OCI-M1 (cell line): ENCODE measurements at regions not wholly inside any gene's neighbourhood (a gene's known extent, or its start where the extent isn't known, plus 50 kb on each side); places are given as distances from the start of the nearest gene placed in this dataset.
"Not testable (repeated sequence)": the region's sequence is repeated elsewhere in the genome, so short reads cannot be mapped to it uniquely, and the experiment has no call there.

Experiments
- DNase-seq: peaks from one replicate; lab custom pipeline; 2025; lab: John Stamatoyannopoulos, UW

DNA sequence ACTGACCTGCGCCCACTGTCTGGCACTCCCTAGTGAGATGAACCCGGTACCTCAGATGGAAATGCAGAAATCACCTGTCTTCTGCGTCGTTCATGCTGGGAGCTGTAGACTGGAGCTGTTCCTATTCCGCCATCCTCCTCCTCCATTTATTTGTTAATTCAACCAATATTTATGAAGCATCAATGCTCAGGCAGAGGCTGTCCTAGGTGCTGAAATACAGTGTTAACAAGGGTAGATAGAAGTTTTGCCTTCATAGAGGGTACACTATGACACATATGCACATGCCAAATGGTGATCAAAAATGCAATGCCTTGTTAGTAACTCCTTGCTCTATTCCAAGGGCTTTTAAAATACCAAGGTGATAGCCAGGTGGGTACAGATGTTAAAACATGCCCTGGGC lies 166.0 kb upstream of the CCL2 start:
- DNase-seq = not testable (repeated sequence)

DNA sequence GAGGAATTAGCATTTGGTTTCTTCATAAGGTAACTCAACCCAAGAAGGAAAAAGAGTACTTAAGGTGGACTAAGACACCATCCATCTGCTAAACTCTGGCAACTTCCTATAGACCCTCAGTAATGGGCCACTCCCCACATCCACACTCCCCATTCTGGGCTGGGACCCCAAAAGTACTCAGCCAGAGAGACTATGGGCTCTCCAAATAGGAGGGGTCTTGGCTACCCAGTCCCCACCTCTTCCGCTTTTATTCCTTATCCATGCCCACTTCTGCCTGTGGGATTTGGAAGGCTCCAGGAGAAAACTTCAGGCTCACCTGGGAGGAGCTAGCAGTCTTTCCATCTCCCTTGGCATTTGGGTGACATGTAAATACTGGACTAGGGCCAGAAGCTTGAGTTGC lies 164.5 kb upstream of the CCL2 start:
- DNase-seq = no peak

DNA sequence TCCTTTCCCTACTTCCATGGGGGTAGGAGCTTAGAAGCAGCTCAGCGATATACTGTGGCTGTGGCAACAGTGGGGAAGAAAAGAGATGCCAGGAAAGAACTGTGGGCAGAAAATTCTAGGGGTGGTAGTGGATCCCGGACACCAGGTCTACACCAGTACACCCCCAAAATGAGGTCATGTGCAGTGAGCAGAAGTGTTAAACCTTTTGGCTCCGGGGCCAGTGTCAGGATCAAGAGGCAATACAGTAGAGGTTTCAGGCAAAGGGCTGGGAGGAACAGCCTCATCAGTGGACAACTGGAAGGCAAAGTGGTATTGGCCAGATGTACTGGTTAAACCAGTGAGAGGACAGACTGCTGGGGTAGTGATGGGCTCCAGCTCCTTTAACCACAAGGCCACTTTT lies 163.1 kb upstream of the CCL2 start:
- DNase-seq = no peak

DNA sequence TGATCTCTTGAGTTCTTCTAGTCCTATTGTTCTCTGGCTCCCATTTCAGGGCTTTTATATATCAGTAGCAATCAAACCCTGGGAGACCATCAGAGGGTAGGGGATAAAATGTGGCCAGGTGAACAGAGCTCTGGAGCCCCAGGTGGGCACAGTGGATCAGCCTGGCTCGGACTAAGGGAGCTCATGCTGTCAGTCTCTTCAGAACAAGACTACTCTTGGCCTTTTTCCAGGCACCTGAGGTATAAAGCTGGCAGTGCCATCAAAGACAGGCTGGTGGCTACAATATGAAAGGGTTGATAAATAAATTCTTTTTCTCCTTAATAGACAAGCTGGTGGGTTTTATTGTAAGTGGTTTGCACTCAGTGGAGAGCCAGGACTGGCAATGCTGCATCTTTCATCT lies 160.0 kb upstream of the CCL2 start:
- no peak for DNase-seq

DNA sequence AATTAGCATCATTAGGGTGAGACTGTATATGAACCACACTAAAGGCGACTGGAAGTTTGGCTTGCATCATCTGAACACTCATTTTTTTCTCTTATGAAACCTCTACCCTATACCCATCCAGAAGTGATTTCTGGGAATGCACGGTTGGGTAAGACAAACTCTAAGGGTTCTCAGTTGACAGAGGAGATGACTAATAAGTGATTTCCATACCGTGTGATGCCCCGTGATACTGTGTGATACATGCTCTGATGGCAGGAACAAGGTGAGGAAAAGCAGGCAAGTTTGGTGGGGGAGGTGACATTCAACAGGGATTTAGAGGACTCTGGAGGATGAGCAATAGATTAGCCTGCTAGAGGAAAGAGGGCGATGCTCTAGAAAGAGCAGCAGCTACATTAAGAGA lies 156.4 kb upstream of the CCL2 start:
- no peak for DNase-seq

DNA sequence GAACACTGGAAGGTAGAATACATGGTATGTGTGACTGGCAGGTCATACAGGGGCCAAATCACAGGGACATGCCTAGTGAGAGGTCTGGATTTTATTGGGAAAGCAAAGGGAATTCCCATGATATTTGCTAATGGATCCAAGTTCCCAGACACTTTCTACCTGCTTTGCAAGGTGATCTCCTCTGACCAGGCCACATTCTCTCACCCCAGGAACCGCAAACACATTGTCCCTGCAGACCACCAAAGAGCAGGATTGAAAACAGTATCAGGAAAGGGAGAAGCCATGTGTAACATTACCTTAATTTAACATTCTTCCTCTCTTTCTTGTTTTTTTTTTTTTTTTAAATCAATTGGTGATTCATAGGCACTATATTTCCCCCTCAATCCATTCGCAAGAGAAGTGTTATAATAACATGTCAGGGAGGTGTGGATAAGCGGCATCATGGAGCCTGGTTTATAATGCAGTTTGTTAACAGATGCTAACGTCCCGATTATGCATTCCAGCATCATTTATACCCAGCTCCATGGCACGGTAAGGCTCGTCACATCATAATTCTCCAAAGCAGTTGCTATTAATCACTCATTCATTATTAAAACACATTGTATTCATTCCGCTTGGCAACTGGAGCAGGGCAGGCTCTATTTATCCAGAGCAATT lies 155.1 kb upstream of the CCL2 start:
- DNase-seq = no peak

DNA sequence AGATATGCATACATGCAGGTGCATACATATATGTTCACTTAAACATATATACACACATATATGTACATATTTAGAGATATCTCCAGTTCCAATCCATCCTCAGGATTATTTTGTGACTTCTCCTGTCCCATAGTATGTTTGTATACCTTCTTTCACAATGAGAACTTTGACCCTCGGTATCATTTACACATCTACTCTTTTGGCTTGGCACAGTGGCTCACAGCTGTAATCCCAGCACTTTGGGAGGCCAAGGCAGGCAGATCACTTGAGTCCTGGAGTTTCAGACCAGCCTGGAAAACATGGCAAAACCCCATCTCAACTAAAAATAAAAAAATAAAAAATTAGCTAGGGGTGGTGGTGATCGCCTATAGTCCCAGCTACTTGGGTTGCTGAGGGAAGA lies 148.1 kb upstream of the CCL2 start:
- DNase-seq = no peak

DNA sequence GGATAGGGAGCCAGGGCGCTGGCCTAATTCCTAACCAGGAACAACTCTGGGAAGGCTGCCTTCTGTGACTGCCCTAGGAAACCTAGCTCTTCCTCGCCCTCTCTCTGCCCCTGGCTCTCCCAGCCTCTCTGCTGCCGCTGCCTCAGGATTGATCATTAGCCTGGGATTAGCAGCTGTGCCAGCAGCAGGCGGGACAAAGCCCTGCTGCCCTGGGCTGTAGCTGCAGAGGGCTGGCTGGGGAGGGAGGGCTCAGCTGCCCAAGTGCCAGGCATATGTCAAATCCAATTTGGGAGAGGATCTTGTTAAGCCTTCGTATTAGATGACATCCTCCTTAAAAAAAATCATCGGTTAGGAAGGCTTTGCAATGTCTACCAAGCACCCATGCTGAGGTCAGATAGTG lies 144.8 kb upstream of the CCL2 start:
- DNase-seq = no peak

DNA sequence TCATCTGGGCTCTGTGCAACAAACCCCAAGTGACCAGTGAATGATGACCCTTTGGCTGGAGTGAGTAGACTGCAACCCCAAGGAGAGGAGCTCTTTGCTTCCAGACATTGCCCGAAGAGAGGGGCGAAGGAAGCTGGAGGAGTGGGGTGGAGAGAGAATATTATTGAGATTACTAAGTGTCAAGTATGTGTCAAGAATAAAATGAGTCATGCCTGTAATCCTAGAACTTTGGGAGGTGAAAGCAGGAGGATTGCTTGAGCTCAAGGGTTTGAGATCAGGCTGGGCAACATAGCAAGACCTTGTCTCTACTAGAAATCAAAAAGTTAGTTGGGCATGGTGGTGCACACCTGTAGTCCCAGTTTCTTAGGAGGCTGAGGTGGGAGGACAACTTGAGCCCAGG lies 142.0 kb upstream of the CCL2 start:
- DNase-seq = no peak

DNA sequence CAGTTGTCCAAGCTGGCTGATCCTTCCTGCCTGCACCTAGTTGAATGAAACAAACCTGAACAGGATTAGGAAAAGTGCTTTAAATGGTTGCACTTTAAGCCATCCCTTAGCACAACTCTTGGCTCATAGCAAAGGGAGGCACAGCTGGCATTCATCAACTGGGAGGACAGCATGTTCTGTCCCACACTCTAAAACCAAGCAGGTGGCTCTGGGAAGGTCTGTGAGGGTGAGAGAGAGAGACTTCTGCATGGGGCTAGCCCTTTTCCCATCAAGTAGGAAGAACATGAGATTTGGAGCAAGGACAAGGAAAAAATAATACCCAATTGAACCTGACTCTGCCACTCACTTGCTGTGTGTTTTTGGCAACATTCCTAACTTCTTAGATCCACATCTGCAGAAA lies 140.9 kb upstream of the CCL2 start:
- DNase-seq = no peak

DNA sequence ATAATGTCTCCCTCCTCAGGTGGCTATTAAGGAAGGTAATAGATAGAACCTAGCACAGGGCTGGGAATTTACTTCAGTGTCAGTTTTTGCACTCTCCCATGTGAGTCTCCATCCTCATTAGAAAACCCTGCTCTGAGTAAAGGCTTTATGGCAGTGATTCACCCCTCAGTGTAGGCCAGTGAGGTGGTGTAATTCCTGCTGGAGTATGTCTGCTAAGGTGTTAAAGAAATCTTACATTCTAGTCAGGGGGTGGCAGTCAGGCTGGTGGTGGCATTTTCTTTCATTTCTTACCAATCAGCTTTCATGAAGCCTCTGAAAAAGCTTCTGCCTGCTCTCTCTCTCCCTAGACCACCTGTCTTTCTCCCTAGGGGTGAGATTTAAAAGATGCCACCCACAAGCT lies 138.8 kb upstream of the CCL2 start:
- DNase-seq = no peak

DNA sequence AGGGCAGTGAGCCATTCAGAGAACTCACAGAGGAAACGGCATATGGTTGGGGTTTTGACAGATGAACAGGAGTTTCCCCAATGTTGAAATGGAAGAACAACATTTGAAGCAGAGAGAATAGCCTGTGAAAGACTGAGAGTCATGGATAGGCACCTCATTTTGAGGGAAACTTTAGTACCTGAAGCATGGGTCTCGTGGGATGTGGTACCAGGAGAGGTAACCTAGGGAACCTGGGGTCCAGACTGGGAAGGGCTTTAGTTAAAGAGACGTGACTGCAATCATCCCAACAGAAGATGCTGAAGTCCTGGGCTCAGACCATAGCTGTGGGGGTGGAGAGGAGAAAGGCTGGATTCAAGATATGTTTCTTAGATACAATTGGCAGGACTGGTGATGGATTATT lies 137.8 kb upstream of the CCL2 start:
- no peak for DNase-seq

DNA sequence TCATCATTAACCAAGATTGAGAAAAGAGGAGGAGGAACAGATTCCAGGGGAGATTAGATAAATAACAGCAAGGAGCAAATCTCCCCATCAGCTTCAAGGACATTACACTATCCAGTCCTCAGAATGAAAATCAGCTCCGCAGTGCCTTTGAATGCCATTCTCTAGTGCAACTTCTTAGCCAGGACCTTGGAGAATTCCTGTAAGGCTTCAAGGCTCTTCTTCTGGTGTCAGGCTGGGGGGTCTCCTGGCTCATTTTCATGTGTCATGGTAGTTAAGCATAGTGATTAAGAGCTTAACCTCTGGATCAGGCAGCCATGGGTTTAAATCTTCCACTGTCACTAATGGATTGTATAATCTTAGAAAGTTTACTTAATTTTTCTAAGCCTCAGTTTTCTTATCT lies 137.3 kb upstream of the CCL2 start:
- DNase-seq = no peak

DNA sequence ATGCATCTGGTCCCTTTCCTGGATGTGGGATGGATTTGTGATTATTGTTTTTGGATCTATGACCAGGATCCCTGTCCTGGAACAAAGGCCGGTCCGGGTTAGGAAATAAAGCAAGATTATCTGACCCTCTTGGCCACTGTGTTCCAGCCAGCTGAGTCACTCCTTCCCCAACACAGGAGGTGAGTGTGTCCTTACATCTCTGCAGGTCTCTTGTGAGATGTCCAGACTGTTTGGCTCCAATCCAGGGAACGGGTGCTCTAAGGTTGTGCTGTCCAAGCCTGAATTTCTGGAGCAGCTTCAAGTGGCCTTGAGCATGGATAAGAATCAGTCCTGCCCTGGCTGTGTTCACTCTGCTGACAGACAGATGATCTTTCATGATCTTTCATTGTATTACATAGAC lies 136.5 kb upstream of the CCL2 start:
- no peak for DNase-seq

DNA sequence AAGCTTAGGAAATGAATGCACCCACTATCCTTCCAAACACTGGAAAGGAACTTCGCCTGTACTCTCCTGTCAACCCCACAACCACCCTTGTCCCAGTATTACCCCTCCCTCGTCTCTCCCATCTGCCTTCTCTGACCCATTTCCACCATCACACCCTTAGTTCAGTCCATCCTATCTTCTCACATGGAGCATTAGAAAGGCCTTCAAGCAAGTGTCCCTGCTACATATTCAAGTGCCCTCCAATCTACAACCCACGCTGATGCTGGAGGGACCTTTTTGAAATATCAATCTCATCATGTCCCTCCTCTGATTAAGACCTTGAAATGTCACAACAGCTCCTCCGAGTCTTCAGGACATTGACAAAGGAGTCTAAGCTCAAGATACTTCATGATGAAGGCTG lies 133.8 kb upstream of the CCL2 start:
- DNase-seq = no peak

DNA sequence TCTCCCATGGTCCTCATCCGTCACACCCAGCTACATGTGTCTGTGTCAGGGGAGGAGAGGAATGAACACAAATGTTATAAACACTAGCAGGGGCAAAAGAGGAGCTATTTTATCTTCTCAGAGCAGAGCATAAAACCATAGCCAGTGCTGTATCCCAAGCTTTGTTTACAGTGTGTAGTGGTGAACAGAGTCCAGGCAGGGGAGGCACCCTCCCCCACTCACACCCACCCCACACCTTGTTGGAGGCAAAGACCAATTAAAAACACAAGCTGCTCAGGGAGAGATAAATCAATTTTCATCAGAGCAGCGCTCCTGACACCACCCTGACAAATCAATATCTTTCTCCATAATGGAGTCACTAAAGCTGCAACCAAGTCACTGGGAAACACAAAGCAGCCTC lies 132.6 kb upstream of the CCL2 start:
- DNase-seq = no peak

DNA sequence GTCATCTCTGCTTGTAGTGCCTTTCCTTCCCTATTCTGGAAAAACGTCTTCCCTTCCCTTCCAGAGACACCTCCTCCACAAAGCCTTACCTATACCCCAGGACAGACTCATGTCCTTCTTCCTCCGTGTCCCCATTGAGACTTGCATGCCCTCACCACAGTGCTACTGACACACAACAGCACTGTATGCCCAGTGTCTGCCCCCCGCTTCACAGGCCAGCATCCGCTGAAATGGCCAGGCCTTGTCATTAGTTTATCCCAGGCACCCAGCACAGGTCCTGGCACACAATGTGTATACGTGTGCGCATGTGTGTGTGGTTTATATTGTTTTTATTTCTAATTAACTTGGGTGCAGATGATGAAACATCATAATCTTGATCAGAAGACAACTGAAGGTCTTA lies 130.1 kb upstream of the CCL2 start:
- no peak for DNase-seq

DNA sequence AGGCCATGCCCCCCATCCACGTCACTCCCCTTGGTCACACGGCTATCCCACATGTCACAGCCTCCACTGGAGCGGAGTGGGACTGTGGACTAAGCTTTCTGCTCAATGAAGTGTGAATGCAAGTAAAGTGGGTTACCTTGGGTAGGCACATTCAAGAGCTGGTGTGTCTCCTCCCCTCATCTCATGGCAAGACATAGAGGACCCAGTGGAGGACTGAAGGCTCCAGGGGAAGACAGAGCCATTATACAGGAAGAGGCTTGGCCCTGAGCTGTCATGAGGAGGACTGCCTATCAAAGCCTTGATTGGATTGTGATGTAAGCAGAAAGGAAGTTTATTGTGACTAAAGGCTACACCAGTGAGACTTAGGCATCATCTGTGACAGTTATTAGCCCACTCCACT lies 129.2 kb upstream of the CCL2 start:
- DNase-seq = no peak

DNA sequence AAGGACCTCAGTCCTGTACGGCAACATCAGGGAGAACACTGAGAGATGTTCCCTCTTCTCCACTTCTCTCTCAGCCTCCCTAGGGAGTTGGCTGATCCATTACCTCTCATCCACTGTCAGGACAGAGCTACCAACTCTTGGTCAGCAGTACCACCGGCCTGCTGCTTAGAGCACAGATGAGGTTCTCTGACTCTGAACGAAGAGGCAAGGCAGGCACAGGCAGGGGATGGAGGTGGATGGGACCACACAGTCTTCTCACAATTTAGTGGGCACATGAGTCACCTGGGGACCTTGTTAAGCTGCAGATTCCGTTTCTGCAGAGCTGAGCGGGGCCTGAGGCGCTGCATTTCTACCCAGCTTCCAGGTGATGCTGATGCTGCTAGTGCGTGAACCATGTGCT lies 128.6 kb upstream of the CCL2 start:
- no peak for DNase-seq

DNA sequence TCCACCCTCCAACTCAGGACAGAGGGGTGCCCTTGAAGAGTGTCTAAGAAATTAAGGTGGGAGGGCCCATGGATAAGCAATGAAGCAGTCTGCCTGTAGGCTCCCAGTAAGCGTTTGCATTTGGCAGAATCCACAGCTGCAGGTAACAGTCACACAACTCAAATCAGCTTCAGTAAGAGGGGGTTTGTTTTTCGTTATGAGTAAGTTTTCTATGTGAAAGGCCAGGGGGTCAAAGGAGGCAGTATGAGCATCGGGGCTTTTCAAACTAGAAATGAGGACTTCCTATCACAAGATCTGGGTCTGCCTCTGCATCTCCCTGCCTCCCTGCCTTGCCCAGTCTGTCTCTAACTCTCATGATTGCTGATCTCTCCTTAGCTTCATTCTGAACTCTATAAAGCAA lies 128.1 kb upstream of the CCL2 start:
- DNase-seq = no peak

DNA sequence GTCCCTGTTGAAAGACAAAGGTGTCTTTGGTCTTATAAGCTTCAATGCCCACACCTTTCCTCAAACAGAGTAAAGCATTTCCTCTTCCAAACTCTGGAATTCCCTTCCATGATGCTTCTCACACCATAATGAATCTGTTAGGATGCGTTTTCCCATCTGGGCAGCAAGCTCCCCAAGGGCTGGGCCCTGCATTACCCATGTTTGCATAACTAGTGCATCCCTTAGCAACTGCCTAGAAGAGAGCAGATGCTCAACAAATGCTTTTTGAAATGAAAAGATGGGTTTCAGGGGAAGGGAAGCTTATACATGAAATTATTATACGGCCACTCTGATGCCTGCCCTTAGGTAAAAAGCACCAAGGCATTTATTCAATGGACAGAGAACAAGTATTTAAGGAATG lies 124.5 kb upstream of the CCL2 start:
- no peak for DNase-seq

DNA sequence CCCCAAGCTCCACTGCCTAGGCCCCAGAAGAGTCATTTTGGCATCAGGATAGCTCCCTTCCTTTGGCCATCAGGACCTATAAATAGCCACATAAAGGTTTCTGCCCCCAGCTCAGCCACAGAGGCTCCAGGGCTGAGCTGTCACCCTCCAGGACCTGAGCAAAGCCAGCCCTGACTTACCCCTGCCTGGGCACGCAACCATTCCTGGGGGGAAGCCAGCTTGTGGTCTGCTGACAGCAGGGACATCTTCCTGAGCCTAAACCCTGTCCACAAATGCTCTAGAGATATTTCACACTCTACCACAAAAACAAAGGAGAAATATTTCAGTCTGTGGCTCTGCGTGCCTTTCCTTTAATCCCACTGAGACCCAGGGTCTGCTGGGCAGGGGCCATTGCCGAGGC lies 123.7 kb upstream of the CCL2 start:
- no peak for DNase-seq

DNA sequence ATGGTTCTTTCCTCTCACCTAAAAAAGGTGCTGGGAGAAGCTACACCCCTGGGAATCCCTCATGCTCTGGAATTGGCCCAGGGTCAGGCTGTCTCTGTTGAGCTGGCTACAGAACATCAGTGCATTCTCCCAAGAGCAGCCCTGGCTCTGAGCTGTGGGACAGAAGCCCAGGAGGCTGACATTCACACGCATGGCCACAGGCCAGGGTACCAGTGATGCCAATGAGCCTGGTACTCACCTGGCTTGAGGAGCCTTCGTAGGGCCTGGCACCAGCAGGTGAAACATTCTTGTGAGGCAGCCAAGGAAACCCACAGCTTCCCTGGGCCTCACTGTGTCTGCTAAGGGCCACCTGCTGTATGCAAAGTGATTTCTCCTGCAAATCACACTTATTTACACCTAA lies 121.7 kb upstream of the CCL2 start:
- DNase-seq = no peak

DNA sequence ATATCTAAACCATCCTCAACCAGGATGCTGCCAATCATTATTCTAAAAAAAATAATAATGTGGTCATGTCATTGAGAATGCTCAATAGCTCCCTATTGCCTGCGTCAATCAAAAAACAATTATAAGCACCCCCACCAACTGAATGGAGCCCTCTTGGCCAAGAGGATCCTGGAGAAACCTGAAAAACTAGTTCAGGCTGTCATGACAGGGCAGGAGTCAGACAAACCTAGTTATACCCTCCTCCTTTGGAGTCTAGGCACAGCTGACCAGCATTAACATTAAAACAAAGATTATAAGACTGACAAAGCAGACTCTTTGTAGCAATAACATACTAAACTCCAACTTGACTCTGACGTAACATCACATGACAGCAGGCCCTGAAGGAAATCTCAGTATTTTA lies 119.2 kb upstream of the CCL2 start:
- DNase-seq = no peak

DNA sequence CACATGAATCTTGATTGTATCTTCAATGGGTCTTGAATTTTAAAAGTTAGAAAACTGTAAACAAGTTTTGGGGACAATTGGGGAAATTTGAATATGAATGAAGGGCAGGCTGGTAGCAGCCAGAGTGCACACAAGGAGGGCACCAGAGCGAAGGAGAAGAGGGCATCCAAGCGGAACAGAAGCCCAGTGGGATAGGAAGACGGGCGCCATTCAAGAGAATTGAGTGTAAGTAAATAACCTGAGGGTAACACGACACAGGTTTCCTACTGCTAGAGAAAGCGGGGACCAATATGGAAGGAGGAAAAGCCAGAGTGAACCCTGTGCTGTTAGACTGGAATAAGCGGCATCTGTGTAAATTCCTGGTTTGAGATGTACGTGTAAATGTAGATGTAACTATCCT lies 115.1 kb upstream of the CCL2 start:
- no peak for DNase-seq
